ENCODE measurements at regions not wholly inside any gene's neighbourhood (a gene's known extent, or its start where the extent isn't known, plus 50 kb on each side); places are given as distances from the start of the nearest gene placed in this dataset.

GRCh38 chr3:31173118-31173718 lies 278.8 kb upstream of the GADL1 start:
- no peak overlapping the region for H3K27ac ChIP-seq (ENCODE audit: insufficient read depth in 1 of 2, low read depth in 1 of 2, low read length in 2 of 2, poor library complexity in 1 of 2, severe bottlenecking in 2 of 2)
- WGBS (ENCODE audit: insufficient coverage), result 100% methylated on average over 1 of the region's 1 CpG
- no peak overlapping the region for H3K4me3 ChIP-seq (ENCODE audit: control insufficient read depth in 1 of 7, extremely low read depth in 1 of 7, insufficient read depth in 4 of 7, low read depth in 2 of 7, low read length in 6 of 7)
- POLR2A ChIA-PET, result interaction anchor here (1.2 kb wide), 1 partner anchor 9 kb away, joined by 3 read pairs; no protein-coding TSS in a partner anchor
- H3K27me3 ChIP-seq (replicated peaks in 2 of 5; ENCODE audit: control insufficient read depth in 4 of 5, insufficient read depth in 5 of 5, low read length in 4 of 5), result no peaks in the 10 kb centered on the region
- H3K4me1 ChIP-seq (ENCODE audit: control extremely low read depth in 1 of 4, control insufficient read depth in 4 of 4, insufficient read depth in 4 of 4, low read length in 3 of 4), result peaks cover 4 to 12% (median 5%) of the 10 kb centered on the region in 4 experiments
- no peaks in the 10 kb centered on the region for H3K9me3 ChIP-seq (ENCODE audit: control extremely low read depth in 1 of 5, control insufficient read depth in 4 of 5, insufficient read depth in 2 of 5, low read depth in 1 of 5, low read length in 4 of 5)
- DNase-seq, result no peak
- no peaks in the 10 kb centered on the region for H3K36me3 ChIP-seq (ENCODE audit: control insufficient read depth in 4 of 4, insufficient read depth in 4 of 4, low read length in 3 of 4)
- CTCF ChIA-PET, result interaction anchor here (0.8 to 1.2 kb wide), 2 partner anchors 9 to 13 kb away, joined by 4 to 5 read pairs; no protein-coding TSS in a partner anchor

GRCh38 chr3:31174079-31174478 lies 279.6 kb upstream of the GADL1 start:
- Histone ChIP-seq H3K27ac (ENCODE audit: insufficient read depth in 1 of 2, low read depth in 1 of 2, low read length in 2 of 2, poor library complexity in 1 of 2, severe bottlenecking in 2 of 2) (no peak overlapping the region), H3K9me3 (ENCODE audit: control extremely low read depth in 1 of 5, control insufficient read depth in 4 of 5, insufficient read depth in 2 of 5, low read depth in 1 of 5, low read length in 4 of 5) (no peaks in the 10 kb centered on the region), H3K36me3 (ENCODE audit: control insufficient read depth in 4 of 4, insufficient read depth in 4 of 4, low read length in 3 of 4) (no peaks in the 10 kb centered on the region), H3K4me1 (ENCODE audit: control extremely low read depth in 1 of 4, control insufficient read depth in 4 of 4, insufficient read depth in 4 of 4, low read length in 3 of 4) (peaks cover 4 to 19% (median 12%) of the 10 kb centered on the region in 4 experiments), H3K4me3 (ENCODE audit: control insufficient read depth in 1 of 7, extremely low read depth in 1 of 7, insufficient read depth in 4 of 7, low read depth in 2 of 7, low read length in 6 of 7) (no peak overlapping the region), H3K27me3 (replicated peaks in 2 of 5; ENCODE audit: control insufficient read depth in 4 of 5, insufficient read depth in 5 of 5, low read length in 4 of 5) (no peaks in the 10 kb centered on the region)
- CTCF ChIA-PET, result no interaction called here
- DNase-seq, result no peak
- 70% methylated on average over 2 of the region's 3 CpGs for WGBS (ENCODE audit: insufficient coverage)
- POLR2A ChIA-PET, result no interaction called here

- no peaks in the 10 kb centered on the region for H3K36me3 ChIP-seq (ENCODE audit: control insufficient read depth in 4 of 4, insufficient read depth in 4 of 4, low read length in 3 of 4)
- ChIA-PET CTCF (interaction anchor here (1.8 kb wide), 1 partner anchor 10 kb away, joined by 5 read pairs; no protein-coding TSS in a partner anchor), POLR2A (no interaction called here)
- no peaks in the 10 kb centered on the region for H3K27me3 ChIP-seq (replicated peaks in 2 of 5; ENCODE audit: control insufficient read depth in 4 of 5, insufficient read depth in 5 of 5, low read length in 4 of 5)
- 100% methylated on average over 1 of the region's 3 CpGs for WGBS (ENCODE audit: insufficient coverage)
- peaks cover 4 to 17% (median 12%) of the 10 kb centered on the region in 4 experiments for H3K4me1 ChIP-seq (ENCODE audit: control extremely low read depth in 1 of 4, control insufficient read depth in 4 of 4, insufficient read depth in 4 of 4, low read length in 3 of 4)
- H3K27ac ChIP-seq (ENCODE audit: insufficient read depth in 1 of 2, low read depth in 1 of 2, low read length in 2 of 2, poor library complexity in 1 of 2, severe bottlenecking in 2 of 2), result no peak overlapping the region
- H3K9me3 ChIP-seq (ENCODE audit: control extremely low read depth in 1 of 5, control insufficient read depth in 4 of 5, insufficient read depth in 2 of 5, low read depth in 1 of 5, low read length in 4 of 5), result no peaks in the 10 kb centered on the region
- DNase-seq, result no peak
- H3K4me3 ChIP-seq (ENCODE audit: control insufficient read depth in 1 of 7, extremely low read depth in 1 of 7, insufficient read depth in 4 of 7, low read depth in 2 of 7, low read length in 6 of 7), result no peak overlapping the region
These were observed 281.6 kb upstream of the GADL1 start for GRCh38 chr3:31176045-31176444.

- DNase-seq, result peak; percentile 5 to 61 (median 55)
- POLR2A ChIA-PET, result interaction anchor here (0.6 kb wide), 1 partner anchor 64 kb away, joined by 3 read pairs; no protein-coding TSS in a partner anchor
- H3K9me3 ChIP-seq (ENCODE audit: control extremely low read depth in 1 of 5, control insufficient read depth in 4 of 5, insufficient read depth in 2 of 5, low read depth in 1 of 5, low read length in 4 of 5), result peaks cover 0 to 2% (median 0%) of the 10 kb centered on the region in 5 experiments
- H3K27me3 ChIP-seq (replicated peaks in 2 of 5; ENCODE audit: control insufficient read depth in 4 of 5, insufficient read depth in 5 of 5, low read length in 4 of 5), result no peaks in the 10 kb centered on the region
- peak overlapping the region in 1 of 2 experiments; percentile 25 for H3K27ac ChIP-seq (ENCODE audit: insufficient read depth in 1 of 2, low read depth in 1 of 2, low read length in 2 of 2, poor library complexity in 1 of 2, severe bottlenecking in 2 of 2)
- no peak overlapping the region for H3K4me3 ChIP-seq (ENCODE audit: control insufficient read depth in 1 of 7, extremely low read depth in 1 of 7, insufficient read depth in 4 of 7, low read depth in 2 of 7, low read length in 6 of 7)
- WGBS (ENCODE audit: insufficient coverage), result no CpG with 5 or more reads among the region's 4 CpGs
- no peaks in the 10 kb centered on the region for H3K36me3 ChIP-seq (ENCODE audit: control insufficient read depth in 4 of 4, insufficient read depth in 4 of 4, low read length in 3 of 4)
- CTCF ChIA-PET, result no interaction called here
- H3K4me1 ChIP-seq (ENCODE audit: control extremely low read depth in 1 of 4, control insufficient read depth in 4 of 4, insufficient read depth in 4 of 4, low read length in 3 of 4), result peaks cover 4 to 17% (median 12%) of the 10 kb centered on the region in 4 experiments
These were observed 284.0 kb upstream of the GADL1 start for GRCh38 chr3:31178467-31178866.

GRCh38 chr3:31179768-31180167 lies 285.3 kb upstream of the GADL1 start:
- Histone ChIP-seq H3K27me3 (replicated peaks in 2 of 5; ENCODE audit: control insufficient read depth in 4 of 5, insufficient read depth in 5 of 5, low read length in 4 of 5) (no peaks in the 10 kb centered on the region), H3K36me3 (ENCODE audit: control insufficient read depth in 4 of 4, insufficient read depth in 4 of 4, low read length in 3 of 4) (no peaks in the 10 kb centered on the region), H3K27ac (ENCODE audit: insufficient read depth in 1 of 2, low read depth in 1 of 2, low read length in 2 of 2, poor library complexity in 1 of 2, severe bottlenecking in 2 of 2) (no peak overlapping the region), H3K9me3 (ENCODE audit: control extremely low read depth in 1 of 5, control insufficient read depth in 4 of 5, insufficient read depth in 2 of 5, low read depth in 1 of 5, low read length in 4 of 5) (peaks cover 0 to 2% (median 0%) of the 10 kb centered on the region in 5 experiments), H3K4me1 (ENCODE audit: control extremely low read depth in 1 of 4, control insufficient read depth in 4 of 4, insufficient read depth in 4 of 4, low read length in 3 of 4) (peaks cover 4 to 22% (median 13%) of the 10 kb centered on the region in 4 experiments), H3K4me3 (ENCODE audit: control insufficient read depth in 1 of 7, extremely low read depth in 1 of 7, insufficient read depth in 4 of 7, low read depth in 2 of 7, low read length in 6 of 7) (no peak overlapping the region)
- DNase-seq, result no peak
- POLR2A ChIA-PET, result no interaction called here
- WGBS (ENCODE audit: insufficient coverage), result no CpG with 5 or more reads among the region's 3 CpGs
- CTCF ChIA-PET, result interaction anchor here (1.0 kb wide), 1 partner anchor 17 kb away, joined by 3 read pairs; no protein-coding TSS in a partner anchor

GRCh38 chr3:31180274-31180673 lies 285.8 kb upstream of the GADL1 start:
- ChIA-PET POLR2A (no interaction called here), CTCF (interaction anchor here (1.0 kb wide), 1 partner anchor 17 kb away, joined by 3 read pairs; no protein-coding TSS in a partner anchor)
- no CpG with 5 or more reads among the region's 1 CpG for WGBS (ENCODE audit: insufficient coverage)
- no peak for DNase-seq
- H3K27ac ChIP-seq (ENCODE audit: insufficient read depth in 1 of 2, low read depth in 1 of 2, low read length in 2 of 2, poor library complexity in 1 of 2, severe bottlenecking in 2 of 2), result no peak overlapping the region
- no peaks in the 10 kb centered on the region for H3K27me3 ChIP-seq (replicated peaks in 2 of 5; ENCODE audit: control insufficient read depth in 4 of 5, insufficient read depth in 5 of 5, low read length in 4 of 5)
- H3K9me3 ChIP-seq (ENCODE audit: control extremely low read depth in 1 of 5, control insufficient read depth in 4 of 5, insufficient read depth in 2 of 5, low read depth in 1 of 5, low read length in 4 of 5), result peaks cover 0 to 2% (median 0%) of the 10 kb centered on the region in 5 experiments
- no peak overlapping the region for H3K4me3 ChIP-seq (ENCODE audit: control insufficient read depth in 1 of 7, extremely low read depth in 1 of 7, insufficient read depth in 4 of 7, low read depth in 2 of 7, low read length in 6 of 7)
- H3K4me1 ChIP-seq (ENCODE audit: control extremely low read depth in 1 of 4, control insufficient read depth in 4 of 4, insufficient read depth in 4 of 4, low read length in 3 of 4), result peaks cover 4 to 22% (median 13%) of the 10 kb centered on the region in 4 experiments
- no peaks in the 10 kb centered on the region for H3K36me3 ChIP-seq (ENCODE audit: control insufficient read depth in 4 of 4, insufficient read depth in 4 of 4, low read length in 3 of 4)

GRCh38 chr3:31181661-31182060 lies 287.2 kb upstream of the GADL1 start:
- CTCF ChIA-PET, result interaction anchor here (0.7 kb wide), 1 partner anchor 43 kb away, joined by 3 read pairs; no protein-coding TSS in a partner anchor

More at GRCh38 chr3:31181661-31182060, 287.2 kb upstream of the GADL1 start:
- Histone ChIP-seq H3K36me3 (ENCODE audit: control insufficient read depth in 4 of 4, insufficient read depth in 4 of 4, low read length in 3 of 4) (no peaks in the 10 kb centered on the region), H3K27me3 (replicated peaks in 2 of 5; ENCODE audit: control insufficient read depth in 4 of 5, insufficient read depth in 5 of 5, low read length in 4 of 5) (no peaks in the 10 kb centered on the region), H3K27ac (ENCODE audit: insufficient read depth in 1 of 2, low read depth in 1 of 2, low read length in 2 of 2, poor library complexity in 1 of 2, severe bottlenecking in 2 of 2) (no peak overlapping the region), H3K9me3 (ENCODE audit: control extremely low read depth in 1 of 5, control insufficient read depth in 4 of 5, insufficient read depth in 2 of 5, low read depth in 1 of 5, low read length in 4 of 5) (peaks cover 0 to 2% (median 0%) of the 10 kb centered on the region in 5 experiments), H3K4me1 (ENCODE audit: control extremely low read depth in 1 of 4, control insufficient read depth in 4 of 4, insufficient read depth in 4 of 4, low read length in 3 of 4) (peaks cover 4 to 25% (median 13%) of the 10 kb centered on the region in 4 experiments), H3K4me3 (ENCODE audit: control insufficient read depth in 1 of 7, extremely low read depth in 1 of 7, insufficient read depth in 4 of 7, low read depth in 2 of 7, low read length in 6 of 7) (no peak overlapping the region)
- 98% methylated on average over 15 of the region's 16 CpGs for WGBS (ENCODE audit: insufficient coverage)
- POLR2A ChIA-PET, result no interaction called here
- no peak for DNase-seq
